ENCODE measurements at regions not wholly inside any gene's neighbourhood (a gene's known extent, or its start where the extent isn't known, plus 50 kb on each side); places are given as distances from the start of the nearest gene placed in this dataset.

- CTCF ChIA-PET (ENCODE audit: low intra/inter-chr PET ratio) = no interaction called here
- no peak overlapping the region for H3K4me2 ChIP-seq (ENCODE audit: insufficient read depth, low read length)
- no peaks in the 10 kb centered on the region for H4K20me1 ChIP-seq (replicated peaks; ENCODE audit: control insufficient read depth, insufficient read depth, low read length)
- H3K4me1 ChIP-seq (replicated peaks in 1 of 2; ENCODE audit: control insufficient read depth in 2 of 2, insufficient read depth in 2 of 2, low read length in 2 of 2) = no peaks in the 10 kb centered on the region
- POLR2A ChIA-PET = no interaction called here
- no TSS peak for BruUV-seq (replicated peaks)
- H3K9ac ChIP-seq (ENCODE audit: insufficient read depth in 1 of 2, low read depth in 2 of 2, low read length in 2 of 2) = no peak overlapping the region
- no peaks in the 10 kb centered on the region for H3K27me3 ChIP-seq (ENCODE audit: control insufficient read depth in 2 of 2, insufficient read depth in 2 of 2, low read length in 2 of 2)
- no peaks in the 10 kb centered on the region for H3K36me3 ChIP-seq (ENCODE audit: control insufficient read depth, insufficient read depth, low read length)
- H3K9me1 ChIP-seq (ENCODE audit: control insufficient read depth, insufficient read depth, low read length) = no peaks in the 10 kb centered on the region
- no peaks in the 10 kb centered on the region for H3K9me3 ChIP-seq (replicated peaks; ENCODE audit: control insufficient read depth, insufficient read depth, low read depth, low read length)
- no peak overlapping the region for H3K27ac ChIP-seq (ENCODE audit: extremely low read depth, low read depth, low read length)
- FAIRE-seq (no peak), DNase-seq (ENCODE audit: extremely low read depth in 1 of 4, low spot score in 3 of 4) (no peak), ATAC-seq (no peak)
- no peak overlapping the region for H3K4me3 ChIP-seq
- H2AFZ ChIP-seq (ENCODE audit: low read depth, low read length) = no peak overlapping the region
- intact Hi-C loops (cut with micrococcal nuclease) = no loop called here
- no peaks in the 10 kb centered on the region for H3K79me2 ChIP-seq (ENCODE audit: control insufficient read depth, insufficient read depth, low read length)
- WGBS (ENCODE audit: insufficient coverage, low coverage, missing lambda C conversion rate) = 0% methylated on average over 2 of the region's 2 CpGs
- TF ChIP-seq CTCF (IDR thresholded peaks at IDR 0.05 in 2 of 3, conservative IDR thresholded peaks at IDR 0.05 in 1 of 3; ENCODE audit: insufficient read depth in 2 of 3, low read depth in 1 of 3, low read length in 3 of 3) (no peak), MYC (IDR thresholded peaks at IDR 0.05; ENCODE audit: low read depth, low read length) (no peak), MYC (CRISPR knock-in tag; IDR thresholded peaks at IDR 0.05; ENCODE audit: borderline replicate concordance, low read depth) (no peak), TCF3 (CRISPR knock-in tag; IDR thresholded peaks at IDR 0.05) (no peak), ZBTB7A (IDR thresholded peaks at IDR 0.05; ENCODE audit: borderline replicate concordance, control insufficient read depth, low read depth, low read length) (no peak), ZZZ3 (IDR thresholded peaks at IDR 0.05) (no peak), TEAD2 (tag; IDR thresholded peaks at IDR 0.05) (no peak), ZBTB5 (IDR thresholded peaks at IDR 0.05) (no peak), ZNF644 (tag; IDR thresholded peaks at IDR 0.05; ENCODE audit: low read depth) (no peak), ZNF57 (CRISPR knock-in tag; IDR thresholded peaks at IDR 0.05) (no peak), CHCHD3 (CRISPR knock-in tag; IDR thresholded peaks at IDR 0.05) (no peak), HMBOX1 (IDR thresholded peaks at IDR 0.05) (no peak), NR2F6 (CRISPR knock-in tag; IDR thresholded peaks at IDR 0.05) (no peak), SMARCC2 (IDR thresholded peaks at IDR 0.05; ENCODE audit: low read depth) (no peak), PREB (CRISPR knock-in tag; IDR thresholded peaks at IDR 0.05) (no peak), HNRNPK (IDR thresholded peaks at IDR 0.05; ENCODE audit: low read depth, low read length, poor library complexity, severe bottlenecking) (no peak), ZNF3 (CRISPR knock-in tag; IDR thresholded peaks at IDR 0.05) (no peak)
- in situ Hi-C loops (cut with MboI) = no loop called here
Observed at GRCh38 chr18:60950634-60951033, 382.6 kb upstream of the CDH20 start.
